ENCODE measurements at regions not wholly inside any gene's neighbourhood (a gene's known extent, or its start where the extent isn't known, plus 50 kb on each side); places are given as distances from the start of the nearest gene placed in this dataset.
A peak's percentile ranks its signal among the peaks of the same experiment; 100 is the strongest.

GRCh38 chr10:33739031-33739430, 404.6 kb upstream of the NRP1 start:
- DNase-seq (ENCODE audit: low read depth): no peak

GRCh38 chr10:33735464-33735923, 401.0 kb upstream of the NRP1 start:
- no peak for DNase-seq (ENCODE audit: low read depth)

DNA sequence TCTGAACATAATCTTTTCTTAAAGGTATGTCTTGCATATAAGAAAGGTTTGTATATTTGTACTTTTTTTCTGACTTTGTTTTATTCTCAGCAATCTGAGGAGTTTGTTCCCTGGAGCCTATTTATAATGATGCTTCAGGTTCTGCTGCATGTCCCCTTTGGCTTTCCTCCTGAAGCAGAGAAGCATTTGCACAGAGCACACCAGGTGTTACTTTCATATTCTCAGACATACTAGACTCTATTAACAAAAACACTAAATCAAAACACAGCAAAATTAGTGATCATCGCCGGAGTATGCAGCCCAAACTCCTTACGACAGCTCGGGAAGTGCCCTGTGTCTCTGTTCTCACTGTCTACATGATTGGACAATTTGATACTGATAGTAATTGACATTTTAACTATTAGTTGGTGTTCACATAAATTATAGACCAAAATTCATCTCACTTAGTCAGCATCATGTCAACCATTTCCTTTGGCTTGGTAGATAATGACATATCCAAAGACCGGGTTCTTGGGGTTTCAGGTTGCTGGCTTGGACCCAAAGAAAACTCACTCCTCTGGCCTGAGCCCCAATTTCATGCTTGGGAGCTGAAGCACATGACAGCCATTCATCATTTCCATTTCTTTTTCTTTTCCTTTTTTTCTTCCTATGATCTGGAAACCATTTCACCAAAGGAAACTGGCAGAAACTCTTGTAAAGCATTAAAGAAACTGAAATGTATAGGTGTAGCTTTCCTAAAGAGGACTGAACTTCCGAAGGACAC, 400.1 kb upstream of the NRP1 start:
- DNase-seq (ENCODE audit: low read depth): no peak

DNA sequence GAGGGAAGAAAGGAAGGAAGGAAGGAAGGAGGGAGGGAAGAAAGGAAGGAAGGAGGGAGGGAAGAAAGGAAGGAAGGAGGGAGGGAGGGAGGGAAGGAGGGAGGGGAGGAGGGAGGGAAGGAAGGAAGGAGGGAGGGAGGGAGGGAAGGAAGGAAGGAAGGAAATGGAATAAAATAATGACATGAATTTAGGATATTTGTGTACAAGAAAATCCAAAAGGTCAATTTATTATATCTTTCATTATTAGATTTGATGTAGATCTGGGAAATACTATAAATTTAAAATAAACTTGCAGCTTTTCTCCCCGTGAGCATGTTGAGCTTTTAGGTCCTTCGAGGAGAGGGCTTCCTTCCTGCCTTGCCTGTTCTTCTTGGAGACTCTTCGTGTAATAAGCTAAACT, 398.6 kb upstream of the NRP1 start:
- no peak for DNase-seq (ENCODE audit: low read depth)

DNA sequence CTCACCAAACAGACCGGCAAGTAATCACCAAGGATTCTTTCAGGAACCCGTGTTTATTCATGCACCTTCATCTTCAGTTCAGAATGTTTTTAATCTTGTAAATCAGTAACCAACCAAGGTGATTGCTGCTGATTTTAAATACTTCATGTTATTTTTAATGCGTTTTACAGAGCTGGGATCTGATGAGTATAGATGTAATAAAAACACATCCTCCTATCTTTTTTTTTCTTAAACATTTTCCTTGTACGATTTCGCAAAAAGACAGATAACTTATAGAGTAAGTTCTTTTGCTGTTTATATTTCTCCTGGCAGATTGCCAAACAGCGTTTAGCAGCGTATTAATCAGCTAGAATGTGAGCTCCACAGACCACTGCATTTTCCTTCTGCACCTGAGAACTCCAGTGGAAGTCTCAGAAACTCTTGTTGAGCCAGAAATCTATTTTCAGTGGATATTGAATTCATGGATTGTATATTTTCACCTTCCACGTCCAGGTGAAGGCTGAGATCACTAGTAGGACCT, 397.8 kb upstream of the NRP1 start:
- no peak for DNase-seq (ENCODE audit: low read depth)

DNA sequence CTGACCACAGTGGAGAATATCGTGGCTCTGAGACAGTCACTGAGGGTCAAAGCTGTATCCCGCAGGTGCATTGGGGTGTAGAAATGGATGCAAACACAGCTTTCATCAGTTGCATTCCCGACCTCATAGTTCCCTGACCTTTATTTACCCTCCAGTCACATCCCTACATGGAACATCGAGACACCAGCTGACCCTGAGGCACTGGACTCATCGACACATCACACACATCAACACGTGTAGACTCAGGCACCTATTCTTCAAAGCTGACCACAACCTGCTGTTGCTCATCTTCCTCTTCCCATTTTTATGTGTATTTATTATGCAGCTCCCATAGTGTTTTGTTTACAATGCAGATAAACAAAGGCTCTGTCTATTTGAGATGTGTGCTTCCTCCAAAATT, 396.9 kb upstream of the NRP1 start:
- DNase-seq (ENCODE audit: low read depth): no peak

GRCh38 chr10:33725430-33725829, 391.0 kb upstream of the NRP1 start:
- no peak for DNase-seq (ENCODE audit: low read depth)

DNA sequence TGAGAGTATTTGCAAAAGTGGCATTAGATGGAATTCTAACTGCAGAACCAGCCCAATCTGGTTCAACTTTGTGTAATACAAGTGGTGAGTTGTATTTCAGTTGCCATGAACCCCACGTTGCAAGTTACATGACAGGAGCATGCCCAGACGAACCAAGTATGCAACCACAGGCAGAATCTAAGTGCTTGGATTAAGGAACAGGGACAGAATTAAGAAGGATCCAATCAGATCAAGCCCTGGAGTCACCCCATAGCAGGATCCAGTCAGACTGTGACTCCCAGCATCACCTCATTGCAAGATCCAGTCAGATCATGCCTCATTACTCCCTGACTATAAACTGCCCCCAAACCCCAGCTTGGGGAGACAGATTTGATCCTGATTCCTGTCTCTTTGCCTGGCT, 388.7 kb upstream of the NRP1 start:
- DNase-seq (ENCODE audit: low read depth): no peak

- no peak for DNase-seq (ENCODE audit: low read depth)
Observed at GRCh38 chr10:33722067-33722466, 387.6 kb upstream of the NRP1 start.

DNA sequence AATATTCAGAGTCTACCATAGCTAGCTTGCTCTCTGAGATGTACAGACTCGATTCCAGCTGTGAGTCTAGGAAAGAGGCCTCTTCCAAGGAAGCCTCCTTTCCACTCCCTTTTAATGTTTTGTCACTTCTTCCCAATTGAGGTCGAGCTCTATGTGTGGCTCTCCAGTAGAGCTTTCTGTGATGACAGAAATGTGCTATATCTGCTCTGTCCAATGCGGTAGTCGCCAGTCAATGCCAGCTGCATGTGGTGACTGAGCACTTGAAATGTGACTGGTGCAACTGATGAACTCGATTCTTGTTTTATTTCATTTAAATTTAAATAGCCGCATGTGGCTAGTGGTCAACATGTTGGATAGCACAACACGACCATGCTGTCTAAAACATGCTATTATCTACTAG, 387.0 kb upstream of the NRP1 start:
- DNase-seq (ENCODE audit: low read depth): no peak

DNA sequence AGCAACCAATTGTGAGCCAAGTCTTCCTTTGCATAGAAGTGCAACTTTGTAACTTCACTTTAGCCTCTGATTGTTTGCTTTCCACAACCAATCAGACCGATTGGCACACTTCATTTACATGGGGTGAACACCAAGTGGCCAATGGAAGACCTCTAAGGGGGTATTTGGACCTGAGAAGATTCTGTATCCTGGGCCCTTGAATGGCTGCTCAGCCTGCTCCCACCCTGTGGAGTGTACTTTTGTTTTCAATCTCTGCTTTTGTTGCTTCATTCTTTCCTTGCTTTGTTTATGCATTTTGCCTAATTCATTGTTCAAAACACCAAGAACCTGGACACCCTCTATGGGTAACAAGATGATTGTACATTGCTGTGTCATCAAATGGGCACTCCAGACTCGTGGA, 385.7 kb upstream of the NRP1 start:
- no peak for DNase-seq (ENCODE audit: low read depth)

GRCh38 chr10:33719005-33719703, 384.7 kb upstream of the NRP1 start:
- DNase-seq (ENCODE audit: low read depth): no peak

- DNase-seq (ENCODE audit: low read depth): no peak
Observed at GRCh38 chr10:33716501-33717267, 382.2 kb upstream of the NRP1 start.

DNA sequence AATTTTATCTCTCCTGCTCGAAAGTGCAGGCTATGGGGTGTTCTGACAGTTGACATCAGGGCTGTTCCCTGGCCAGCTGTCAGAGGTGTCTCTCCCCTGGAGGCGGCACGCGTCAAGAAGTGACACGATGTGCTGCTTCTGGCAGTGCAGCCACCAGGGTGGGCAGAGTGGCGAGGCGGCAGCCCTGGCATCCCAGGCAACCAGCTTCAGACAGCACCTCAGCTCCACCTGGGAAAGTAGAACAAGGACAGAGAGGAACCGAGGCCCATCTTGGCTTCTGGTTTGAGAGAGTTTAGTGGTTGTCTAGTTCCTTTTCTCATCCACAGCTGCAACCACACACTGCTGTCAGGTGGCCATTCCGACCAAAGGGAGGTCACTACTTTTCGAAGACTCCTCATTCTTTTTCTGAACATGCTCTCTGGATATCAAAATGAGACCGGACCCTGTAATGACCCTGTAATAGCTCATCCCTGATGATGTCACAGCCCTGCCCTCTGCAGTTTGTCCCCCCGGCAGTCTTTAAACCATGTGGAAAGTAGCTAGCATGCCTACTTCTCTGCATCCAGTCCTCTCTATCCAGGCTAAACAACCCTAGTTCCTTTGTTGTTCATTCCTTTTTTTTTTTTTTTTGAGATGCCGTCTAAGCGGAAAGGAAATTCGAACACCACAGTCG, 381.0 kb upstream of the NRP1 start:
- no peak for DNase-seq (ENCODE audit: low read depth)

DNA sequence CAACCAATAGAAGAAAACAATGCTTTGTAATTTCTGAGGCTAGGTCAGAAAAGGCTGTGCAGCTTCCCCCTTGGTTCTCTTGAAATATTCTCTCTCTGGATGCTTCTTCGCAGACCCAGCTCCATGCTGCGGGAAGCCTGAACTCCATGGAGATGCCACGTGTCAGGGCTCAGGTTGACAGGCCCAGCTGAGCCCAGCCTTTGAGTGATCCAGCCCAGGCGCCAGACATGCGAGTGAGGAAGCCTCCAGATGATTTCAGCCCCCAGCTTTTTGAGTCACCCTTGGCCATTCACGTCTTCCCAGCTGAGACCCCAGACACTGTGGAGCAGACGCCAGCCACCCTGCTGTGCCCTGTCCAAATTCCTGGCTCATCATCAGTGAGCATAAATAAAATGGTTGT, 378.4 kb upstream of the NRP1 start:
- DNase-seq (ENCODE audit: low read depth): no peak

DNA sequence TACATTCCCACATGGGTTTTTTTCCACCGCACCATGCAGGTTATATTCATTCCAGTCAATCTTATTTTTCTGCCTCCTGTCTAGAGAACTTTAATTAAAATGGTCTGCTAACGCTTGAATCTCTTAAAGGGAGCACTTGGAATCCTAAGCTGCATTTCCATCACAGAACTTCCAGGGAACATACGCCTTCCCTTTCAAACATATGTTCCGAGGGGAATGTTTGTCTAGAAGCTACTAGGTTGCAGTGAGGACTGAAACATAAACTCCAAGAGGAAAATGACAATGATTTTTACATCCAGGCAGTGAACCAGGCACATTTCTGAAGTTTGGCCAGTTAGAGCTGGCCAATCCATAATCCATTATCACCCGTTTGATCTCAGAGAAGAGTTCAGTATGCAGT, 375.5 kb upstream of the NRP1 start:
- no peak for DNase-seq (ENCODE audit: low read depth)

DNA sequence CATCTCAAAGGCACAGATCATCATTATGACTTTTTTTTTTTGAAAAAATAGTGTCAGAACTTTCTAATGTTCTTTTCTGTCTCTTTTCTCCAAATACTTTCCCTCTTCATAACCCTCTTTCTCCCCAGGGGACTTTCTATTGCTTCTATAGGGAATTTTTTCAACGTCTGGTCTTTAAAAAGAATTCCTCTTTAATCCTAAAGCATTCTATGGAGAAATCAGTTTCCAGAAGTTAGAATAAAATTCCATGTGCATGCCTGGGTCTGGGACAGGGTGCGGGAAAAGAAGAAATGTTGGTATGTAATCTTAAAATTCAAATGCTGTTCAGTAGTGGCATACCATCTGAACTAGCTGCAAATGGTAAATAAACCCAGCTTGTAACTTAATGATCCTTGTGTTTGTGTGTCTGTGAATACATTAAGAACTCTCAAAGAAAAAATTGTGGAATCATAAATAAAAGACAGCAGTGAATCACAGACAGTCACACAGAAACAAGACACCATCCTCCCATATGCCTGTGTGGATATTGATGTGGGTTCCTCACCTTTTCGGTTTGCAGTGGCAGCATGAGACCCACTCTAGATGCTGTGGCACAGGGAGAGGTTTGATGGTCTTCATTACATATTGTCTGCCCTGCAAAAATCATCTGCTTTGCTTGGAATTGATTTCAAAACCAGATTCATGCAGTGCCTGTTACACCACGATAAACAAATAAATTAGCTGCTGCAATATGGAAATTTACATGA, 374.7 kb upstream of the NRP1 start:
- DNase-seq (ENCODE audit: low read depth): no peak

DNA sequence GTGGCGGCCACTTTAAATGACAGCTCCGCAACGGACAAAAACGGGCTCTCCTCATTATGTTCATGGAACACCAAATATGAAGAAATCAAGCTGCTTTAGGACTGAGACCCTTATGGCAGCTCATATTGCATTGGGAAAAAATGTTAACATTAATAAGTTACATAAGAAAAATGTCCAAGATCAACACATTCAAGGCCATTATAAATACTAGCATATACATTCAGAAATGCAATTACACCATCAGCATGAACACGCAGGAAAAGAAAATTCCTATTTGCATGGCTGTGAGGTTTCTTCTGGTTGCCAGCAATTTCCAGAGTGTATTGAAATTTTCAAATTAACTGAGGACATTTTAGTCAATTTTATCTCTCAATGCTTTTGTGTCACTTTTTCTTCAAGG, 374.1 kb upstream of the NRP1 start:
- no peak for DNase-seq (ENCODE audit: low read depth)

DNA sequence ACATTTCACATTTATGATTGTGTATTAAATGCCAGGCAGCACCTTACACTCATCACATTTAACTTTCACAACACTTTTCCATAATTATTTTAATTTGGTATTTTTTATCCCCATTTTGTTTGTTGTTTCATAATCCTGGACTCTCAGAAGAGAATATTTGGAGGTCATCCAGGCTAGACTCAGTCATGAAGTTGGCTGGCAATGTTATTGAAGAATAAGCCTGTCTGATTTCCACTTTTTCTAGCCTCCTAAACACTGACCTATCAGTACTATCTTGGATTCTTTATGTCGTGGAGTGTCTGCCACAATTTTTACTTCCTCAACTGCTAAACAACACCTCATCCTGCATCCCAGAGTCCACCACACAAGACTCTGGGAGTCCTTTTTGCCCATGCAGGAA, 372.3 kb upstream of the NRP1 start:
- peak; percentile 52 for DNase-seq (ENCODE audit: low read depth)

DNA sequence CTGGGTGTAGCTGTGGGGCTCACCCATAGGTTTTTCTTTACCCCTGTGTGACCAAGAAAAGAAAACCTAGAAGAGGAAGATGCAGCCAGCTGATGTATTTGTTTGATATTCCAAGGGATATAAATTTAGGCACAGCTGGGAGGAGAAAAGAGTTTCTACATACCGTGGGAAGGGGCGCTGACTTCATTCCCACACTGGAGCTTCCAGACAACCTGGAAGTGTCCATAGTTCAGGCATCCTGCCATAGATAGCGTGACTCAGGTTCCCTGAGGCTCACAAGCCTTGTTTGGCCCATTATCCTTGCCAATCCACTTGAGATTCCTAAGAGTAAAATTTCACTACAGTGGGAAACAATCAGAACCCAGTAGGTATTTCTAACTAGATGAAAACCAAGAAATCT, 371.7 kb upstream of the NRP1 start:
- peak; percentile 95 for DNase-seq (ENCODE audit: low read depth)

DNA sequence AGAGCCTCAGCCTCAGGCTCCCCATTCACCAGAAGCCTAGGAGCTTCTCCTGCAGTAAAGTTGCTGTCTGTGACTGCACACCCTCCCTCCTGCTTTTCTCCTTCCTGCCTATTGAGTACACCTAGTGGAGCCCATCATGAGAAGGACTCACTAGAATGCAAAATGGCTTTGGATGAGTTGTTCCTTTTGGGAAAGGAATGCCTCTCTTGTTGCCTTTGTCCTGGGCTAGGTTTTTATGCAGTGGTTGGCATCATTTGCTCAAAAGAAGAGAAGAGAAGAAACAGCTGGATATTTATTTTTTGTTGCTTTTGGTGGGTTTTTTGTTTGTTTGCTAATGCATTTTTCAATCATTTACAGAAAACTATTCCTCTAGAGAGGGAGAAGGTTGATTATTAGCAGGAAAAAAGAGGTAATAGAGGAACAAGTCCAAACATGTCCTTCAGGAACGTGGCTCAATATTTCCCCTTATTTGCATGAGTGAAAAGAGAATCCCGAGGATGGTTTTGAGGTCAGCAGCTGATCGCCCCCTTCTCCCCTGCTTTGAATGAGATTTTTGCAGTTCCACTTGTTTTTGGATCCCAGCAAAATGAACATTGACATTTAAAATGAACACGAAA, 369.9 kb upstream of the NRP1 start:
- no peak for DNase-seq (ENCODE audit: low read depth)

All from GM04504 (cell line).